GM12891 (cell line): ENCODE measurements at regions not wholly inside any gene's neighbourhood (a gene's known extent, or its start where the extent isn't known, plus 50 kb on each side); places are given as distances from the start of the nearest gene placed in this dataset.
"Not testable (repeated sequence)": the region's sequence is repeated elsewhere in the genome, so short reads cannot be mapped to it uniquely, and the experiment has no call there.

Experiments used
- PAX5 ChIP-seq: IDR thresholded peaks from 2 replicates; pipeline ENCODE4 v1.6.1; 2011; ENCODE audit warnings: low read length, moderate library complexity, mild to moderate bottlenecking; ENCODE audit not compliant: insufficient read depth, severe bottlenecking
- POLR2A ChIP-seq: IDR thresholded peaks from 2 replicates; pipeline ENCODE4 v1.6.1; 2011; ENCODE audit warnings: low read depth, low read length, control low read depth
- POLR2AphosphoS5 ChIP-seq: IDR thresholded peaks from 2 replicates; pipeline ENCODE4 v1.6.1; 2011; ENCODE audit warnings: low read depth, low read length, control low read depth
- POU2F2 ChIP-seq: IDR thresholded peaks from 2 replicates; pipeline ENCODE4 v1.6.1; 2011; ENCODE audit warnings: low read depth, mild to moderate bottlenecking, control low read depth, low read length, moderate library complexity
- SPI1 ChIP-seq: IDR thresholded peaks from 2 replicates; pipeline ENCODE4 v1.6.1; 2011; ENCODE audit warnings: low read depth, low read length, control low read depth
- TAF1 ChIP-seq: IDR thresholded peaks from 2 replicates; pipeline ENCODE4 v1.6.1; 2011; ENCODE audit warnings: low read depth, low read length, control low read depth

DNA sequence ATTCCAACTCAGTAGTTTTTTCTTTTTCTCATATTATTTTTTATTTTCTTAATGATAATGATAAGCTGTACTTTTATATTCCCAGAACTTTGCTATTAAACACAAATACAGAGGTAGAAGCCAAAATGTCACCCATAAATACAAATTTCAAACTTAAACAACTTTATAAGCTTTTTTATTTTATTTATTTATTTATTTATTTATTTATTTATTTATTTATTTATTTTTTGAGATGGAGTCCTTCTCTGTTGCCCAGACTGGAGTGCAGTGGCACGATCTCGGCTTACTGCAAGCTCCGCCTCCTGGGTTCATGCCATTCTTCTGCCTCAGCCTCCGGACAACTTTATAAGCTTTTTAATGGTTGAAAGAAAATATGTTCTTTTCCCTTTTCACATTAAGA is 243.3 kb downstream of the RAP2B start:
- TF ChIP-seq POLR2A, PAX5, SPI1, POU2F2, POLR2AphosphoS5, TAF1: not testable (repeated sequence)
